Renal cortical epithelial cell (primary cell): ENCODE measurements at regions not wholly inside any gene's neighbourhood (a gene's known extent, or its start where the extent isn't known, plus 50 kb on each side); places are given as distances from the start of the nearest gene placed in this dataset.
A peak's percentile ranks its signal among the peaks of the same experiment; 100 is the strongest.

Experiments
- DNase-seq: peaks from one replicate; pipeline ENCODE4 v3.0.0-alpha.2; 2011; ENCODE audit warnings: low read depth

GRCh38 chr2:16615687-16616615 lies 49.7 kb downstream of the CYRIA start:
- no peak for DNase-seq

- DNase-seq, result no peak
These were observed 50.4 kb downstream of the CYRIA start for GRCh38 chr2:16615246-16615645.

- no peak for DNase-seq
These were observed 51.2 kb downstream of the CYRIA start for GRCh38 chr2:16614314-16614860.

GRCh38 chr2:16613539-16614011 lies 52.1 kb downstream of the CYRIA start:
- DNase-seq, result peak; percentile 43

- no peak for DNase-seq
These were observed 53.1 kb downstream of the CYRIA start for GRCh38 chr2:16612490-16612889.

DNA sequence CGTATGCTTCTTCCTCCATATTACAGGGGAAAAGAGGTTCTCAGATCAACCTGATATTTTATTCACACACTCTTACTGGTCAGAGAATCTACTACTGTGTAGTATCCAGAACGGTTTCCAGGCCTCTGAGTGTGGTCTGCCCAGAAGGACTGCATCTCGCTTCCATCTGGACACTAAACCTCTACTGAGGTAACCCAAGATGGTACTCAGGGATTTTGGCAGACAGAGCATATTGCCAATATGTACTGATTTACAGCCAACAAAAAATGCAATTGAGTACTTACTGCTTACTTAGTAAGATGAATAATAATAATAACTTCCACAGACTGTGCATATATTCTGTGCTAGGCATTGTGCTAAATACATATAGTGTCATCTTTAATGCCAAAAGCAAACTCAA lies 55.8 kb downstream of the CYRIA start:
- DNase-seq, result no peak

GRCh38 chr2:16608661-16609643 lies 56.7 kb downstream of the CYRIA start:
- peak; percentile 74 for DNase-seq

GRCh38 chr2:16607301-16607700 lies 58.3 kb downstream of the CYRIA start:
- DNase-seq, result no peak

DNA sequence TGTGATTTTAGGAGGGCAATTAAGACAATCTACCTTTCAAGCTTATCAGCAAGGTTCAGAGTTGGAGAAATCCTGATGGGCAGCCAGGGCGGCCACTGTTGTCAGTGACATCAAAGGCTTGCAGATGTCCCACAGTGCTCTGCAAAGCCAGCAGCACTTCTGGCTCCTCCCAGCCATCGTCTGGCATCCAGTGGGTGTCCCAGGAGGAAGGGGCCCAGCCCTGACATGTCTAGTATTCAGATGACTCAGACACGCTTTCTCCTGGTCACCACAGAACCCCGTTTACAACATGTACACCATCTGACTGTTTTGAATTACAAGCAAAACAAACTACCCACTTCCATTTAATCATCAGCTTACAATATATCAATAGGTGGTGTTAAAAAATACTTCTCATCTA lies 61.4 kb downstream of the CYRIA start:
- DNase-seq, result no peak

DNA sequence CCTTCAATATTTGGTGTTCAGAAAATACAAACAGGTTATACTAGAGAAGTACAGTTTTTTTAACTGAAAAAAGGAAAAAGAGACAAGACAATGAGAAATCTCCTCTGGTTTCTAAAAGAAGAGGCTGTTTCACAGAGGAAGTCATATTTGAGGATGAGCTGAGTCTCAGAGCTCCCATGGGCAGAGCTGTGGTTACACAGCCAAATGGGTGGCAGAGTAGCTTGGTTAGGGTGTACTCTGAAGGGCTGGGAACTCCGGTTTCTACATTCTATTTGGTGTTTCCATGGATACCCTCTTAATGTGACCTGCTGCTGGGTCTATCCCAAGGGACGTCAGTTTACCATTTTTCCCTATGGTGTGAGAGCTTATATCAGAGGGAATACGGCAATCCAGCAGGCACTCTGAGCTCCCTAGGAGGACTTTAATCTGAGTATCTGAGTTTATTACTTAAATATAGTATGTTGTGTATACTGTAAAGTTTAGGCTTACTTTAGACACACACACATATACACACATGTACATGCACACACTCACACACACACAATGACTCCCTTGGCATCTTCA lies 74.2 kb downstream of the CYRIA start:
- no peak for DNase-seq

- no peak for DNase-seq
These were observed 76.2 kb downstream of the CYRIA start for GRCh38 chr2:16589465-16589864.

DNA sequence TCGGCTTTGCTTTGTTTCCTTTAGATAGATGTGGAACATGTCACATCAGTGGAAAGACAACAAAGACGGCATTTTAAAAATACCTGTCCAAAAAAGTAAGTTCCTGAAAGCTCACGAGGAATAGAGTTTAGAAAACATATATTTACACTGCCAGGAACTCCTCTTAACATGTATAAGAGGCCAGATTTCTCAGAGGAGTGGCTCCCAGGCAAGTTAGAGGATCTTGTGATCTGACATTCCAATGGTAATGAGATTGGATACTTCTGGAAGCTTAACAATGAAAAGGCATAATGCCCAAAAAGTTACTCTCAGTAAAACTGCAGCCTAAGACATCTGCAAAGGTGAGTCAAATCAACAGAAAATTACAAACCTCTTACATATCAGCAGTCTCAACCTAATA lies 77.1 kb downstream of the CYRIA start:
- peak; percentile 11 for DNase-seq

DNA sequence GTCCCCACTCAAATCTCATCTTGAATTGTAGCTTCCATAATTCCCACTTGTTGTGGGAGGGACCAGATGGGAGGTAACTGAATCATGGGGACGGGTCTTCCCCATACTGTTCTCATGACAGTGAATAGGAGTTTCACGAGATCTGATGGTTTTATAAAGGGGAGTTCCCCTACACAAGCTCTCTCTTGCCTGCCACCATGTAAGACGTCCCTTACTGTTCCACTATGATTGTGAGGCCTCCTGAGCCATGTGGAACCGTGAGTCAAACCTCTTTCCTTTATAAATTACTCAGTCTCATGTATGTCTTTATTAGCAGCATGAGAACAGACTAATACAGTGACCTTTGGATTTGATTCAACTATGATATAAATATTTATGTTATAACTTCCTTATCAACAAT lies 78.0 kb downstream of the CYRIA start:
- no peak for DNase-seq

DNA sequence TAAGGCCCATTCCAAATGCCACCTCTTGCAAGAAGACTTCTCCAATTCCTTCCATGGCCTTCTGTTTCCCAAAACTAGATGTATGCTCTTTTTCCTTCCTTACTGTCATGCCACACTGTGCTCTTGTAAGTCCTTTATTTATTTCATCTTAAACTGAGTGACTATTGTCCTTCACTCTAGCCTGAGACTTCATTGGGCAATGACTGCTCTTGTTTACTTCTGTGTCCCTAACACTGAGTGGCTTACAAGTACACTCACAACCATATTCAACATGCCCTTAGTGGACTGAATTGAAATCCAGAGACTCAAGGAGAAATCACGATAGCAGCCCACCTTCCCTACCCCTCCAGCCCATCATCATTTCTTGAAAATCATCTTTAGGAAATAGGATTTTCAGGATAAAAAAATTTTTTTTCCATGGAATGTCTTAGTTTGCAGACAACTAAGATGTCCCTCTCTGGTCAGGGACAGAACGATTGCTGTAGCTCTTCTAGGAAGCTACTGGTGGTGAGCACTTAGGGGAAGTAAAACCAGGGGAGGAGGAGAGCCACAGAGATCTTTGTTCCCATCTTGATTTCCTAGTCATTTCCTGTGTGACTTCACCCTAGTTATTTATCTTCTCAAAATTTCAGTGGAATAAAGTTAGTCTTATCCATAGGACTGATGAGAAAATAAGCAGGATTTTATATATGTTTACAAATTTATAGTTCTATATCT lies 80.7 kb downstream of the CYRIA start:
- DNase-seq, result no peak

DNA sequence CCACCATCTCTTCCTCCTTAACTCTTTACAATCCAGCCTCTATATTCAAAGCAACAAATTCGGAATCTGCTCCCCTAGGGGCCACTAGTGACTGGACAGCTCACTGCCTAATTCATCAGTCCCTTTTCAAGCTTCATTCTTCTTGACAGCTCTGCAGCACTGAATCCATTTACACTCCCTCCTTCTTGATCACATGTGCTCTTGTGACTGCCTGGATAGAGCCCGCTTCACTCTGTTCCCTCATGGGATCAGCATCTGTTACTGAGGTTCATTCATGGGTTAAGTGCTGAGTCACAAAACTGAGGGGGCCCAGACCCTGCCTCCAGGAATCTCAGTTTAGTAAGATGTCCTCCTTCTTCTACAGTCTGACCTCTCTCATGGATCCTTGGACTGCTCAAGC lies 81.5 kb downstream of the CYRIA start:
- no peak for DNase-seq

DNA sequence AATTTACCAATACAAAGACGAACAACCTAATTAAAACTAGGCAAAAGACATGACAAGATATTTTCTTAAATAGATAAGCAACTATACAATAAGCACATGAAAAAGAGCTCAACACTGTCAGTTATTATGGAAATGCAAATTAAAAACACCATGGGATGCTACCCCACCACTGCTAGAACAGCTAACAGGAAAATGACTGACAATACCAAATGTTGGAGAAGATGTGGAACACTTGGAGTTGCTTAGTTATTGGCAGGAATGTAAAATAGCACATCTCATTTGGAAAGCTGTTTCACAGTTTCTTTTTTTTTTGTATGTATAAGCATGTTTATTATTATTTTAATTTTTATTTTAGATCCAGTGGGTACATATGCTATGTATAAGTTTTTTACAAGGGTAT lies 84.4 kb downstream of the CYRIA start:
- no peak for DNase-seq

DNA sequence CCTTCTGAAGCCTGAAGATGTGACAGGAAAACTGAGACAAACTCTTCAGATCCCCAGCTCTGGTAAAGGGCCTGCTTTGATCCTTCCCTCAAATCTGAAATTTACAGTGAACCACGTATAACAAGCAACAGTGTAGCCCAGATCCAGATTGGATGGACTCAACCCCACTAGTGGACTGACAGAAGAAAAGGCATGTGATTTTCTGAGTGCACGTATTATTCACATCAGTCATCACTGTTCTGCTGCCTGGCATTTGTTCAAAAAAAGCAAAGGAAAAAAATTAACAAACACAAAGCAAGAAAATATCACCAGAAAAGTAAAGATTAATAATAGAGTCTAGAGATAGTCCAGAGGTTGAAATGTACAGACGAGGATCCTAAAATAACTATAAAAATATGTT lies 87.6 kb downstream of the CYRIA start:
- no peak for DNase-seq

DNA sequence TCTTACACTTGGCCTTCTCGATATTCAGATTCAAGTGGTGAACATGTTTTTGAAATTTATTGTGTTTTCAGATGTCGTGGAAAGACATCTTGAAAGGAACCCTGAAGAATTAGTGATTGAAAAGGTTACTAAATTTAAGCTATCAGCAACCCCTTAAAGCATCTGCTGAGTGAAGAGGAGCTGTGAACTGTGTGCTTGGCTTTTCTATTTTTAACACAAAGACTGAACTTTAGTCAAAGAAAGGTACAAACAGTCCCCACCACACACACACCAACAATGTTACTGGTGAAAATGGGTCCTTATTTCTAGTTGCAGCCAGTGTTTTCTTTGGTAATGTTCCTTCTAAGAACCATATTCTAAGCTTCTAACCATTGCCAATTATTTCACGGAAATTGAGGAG lies 95.1 kb downstream of the CYRIA start:
- no peak for DNase-seq

- no peak for DNase-seq
These were observed 96.4 kb downstream of the CYRIA start for GRCh38 chr2:16568998-16569784.

GRCh38 chr2:16566701-16567100 lies 98.9 kb downstream of the CYRIA start:
- no peak for DNase-seq
